AG09319 (cell line): ENCODE measurements at regions not wholly inside any gene's neighbourhood (a gene's known extent, or its start where the extent isn't known, plus 50 kb on each side); places are given as distances from the start of the nearest gene placed in this dataset.
"Not testable (repeated sequence)": the region's sequence is repeated elsewhere in the genome, so short reads cannot be mapped to it uniquely, and the experiment has no call there.

Experiments used
- DNase-seq: peaks from one replicate; pipeline ENCODE4 v3.0.0-alpha.2; 2010; ENCODE audit warnings: low read depth; ENCODE audit errors: extremely low read depth
- TF ChIP-seq, protein P1 (sequence below): IDR thresholded peaks from 2 replicates; pipeline ENCODE4 v1.5.1; 2011; ENCODE audit warnings: low read depth, mild to moderate bottlenecking, inconsistent platforms, low read length, moderate library complexity

DNA sequence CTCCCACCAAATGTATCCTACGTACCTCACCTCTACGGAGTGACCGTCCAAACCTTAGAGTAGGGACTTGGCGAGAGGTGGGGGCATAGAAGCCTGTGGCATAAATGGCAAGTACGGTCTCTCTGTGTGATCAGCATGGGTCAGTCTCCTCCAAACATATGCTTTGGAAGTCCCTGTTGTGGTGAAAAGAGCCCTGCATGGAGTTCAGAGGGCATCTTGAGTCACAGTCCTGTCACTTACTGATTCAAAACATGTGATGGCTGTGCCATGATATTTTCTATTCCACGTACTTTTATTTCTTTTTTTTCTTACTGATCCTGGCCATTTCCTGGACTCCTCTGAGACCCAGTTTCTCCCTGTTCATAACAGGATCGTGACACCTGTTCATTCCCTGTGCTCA, 67.5 kb upstream of the CEP85L start:
- no peak for DNase-seq
- TF ChIP-seq, protein P1, sequence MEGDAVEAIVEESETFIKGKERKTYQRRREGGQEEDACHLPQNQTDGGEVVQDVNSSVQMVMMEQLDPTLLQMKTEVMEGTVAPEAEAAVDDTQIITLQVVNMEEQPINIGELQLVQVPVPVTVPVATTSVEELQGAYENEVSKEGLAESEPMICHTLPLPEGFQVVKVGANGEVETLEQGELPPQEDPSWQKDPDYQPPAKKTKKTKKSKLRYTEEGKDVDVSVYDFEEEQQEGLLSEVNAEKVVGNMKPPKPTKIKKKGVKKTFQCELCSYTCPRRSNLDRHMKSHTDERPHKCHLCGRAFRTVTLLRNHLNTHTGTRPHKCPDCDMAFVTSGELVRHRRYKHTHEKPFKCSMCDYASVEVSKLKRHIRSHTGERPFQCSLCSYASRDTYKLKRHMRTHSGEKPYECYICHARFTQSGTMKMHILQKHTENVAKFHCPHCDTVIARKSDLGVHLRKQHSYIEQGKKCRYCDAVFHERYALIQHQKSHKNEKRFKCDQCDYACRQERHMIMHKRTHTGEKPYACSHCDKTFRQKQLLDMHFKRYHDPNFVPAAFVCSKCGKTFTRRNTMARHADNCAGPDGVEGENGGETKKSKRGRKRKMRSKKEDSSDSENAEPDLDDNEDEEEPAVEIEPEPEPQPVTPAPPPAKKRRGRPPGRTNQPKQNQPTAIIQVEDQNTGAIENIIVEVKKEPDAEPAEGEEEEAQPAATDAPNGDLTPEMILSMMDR, result no peak

DNA sequence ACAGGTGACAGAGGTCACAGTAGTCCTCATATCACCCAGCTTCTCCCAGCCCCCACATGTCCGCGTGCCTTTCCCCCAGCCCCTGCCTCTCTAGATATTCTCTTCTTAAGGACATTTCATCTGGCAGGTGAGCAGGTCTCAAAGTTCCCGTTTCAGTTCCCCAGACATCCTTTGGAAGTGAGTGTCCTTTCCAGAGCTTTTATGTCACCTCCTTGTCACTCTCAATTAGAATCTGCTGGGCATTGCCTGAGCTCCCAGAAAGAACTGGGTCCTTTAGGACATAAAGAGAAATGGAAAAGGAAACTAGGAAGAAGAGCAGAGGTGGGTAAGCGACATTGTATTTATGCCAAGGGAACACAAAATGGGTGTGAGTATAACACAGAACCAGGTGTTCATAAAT, 66.9 kb upstream of the CEP85L start:
- TF ChIP-seq, protein P1, result no peak
- no peak for DNase-seq

DNA sequence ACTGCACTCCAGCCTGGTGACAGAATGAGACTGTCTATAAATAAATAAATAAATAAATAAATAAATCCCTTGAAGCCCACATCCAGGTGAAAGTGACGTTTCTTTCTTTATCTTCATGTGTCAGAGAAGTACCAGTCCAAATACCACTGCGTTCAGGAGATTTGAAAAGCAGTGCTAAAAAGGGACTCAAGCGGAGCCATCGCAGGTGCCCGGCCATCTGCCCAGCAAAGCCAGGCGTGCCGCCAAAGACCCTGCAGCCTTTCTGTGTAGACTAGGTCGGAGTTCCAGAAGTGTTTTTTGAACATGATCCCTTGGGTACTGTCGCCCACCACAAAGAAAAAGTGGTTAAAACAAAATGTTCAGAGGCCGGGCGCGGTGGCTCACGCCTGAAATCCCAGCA, 65.7 kb upstream of the CEP85L start:
- DNase-seq, result no peak
- TF ChIP-seq, protein P1, result no peak

DNA sequence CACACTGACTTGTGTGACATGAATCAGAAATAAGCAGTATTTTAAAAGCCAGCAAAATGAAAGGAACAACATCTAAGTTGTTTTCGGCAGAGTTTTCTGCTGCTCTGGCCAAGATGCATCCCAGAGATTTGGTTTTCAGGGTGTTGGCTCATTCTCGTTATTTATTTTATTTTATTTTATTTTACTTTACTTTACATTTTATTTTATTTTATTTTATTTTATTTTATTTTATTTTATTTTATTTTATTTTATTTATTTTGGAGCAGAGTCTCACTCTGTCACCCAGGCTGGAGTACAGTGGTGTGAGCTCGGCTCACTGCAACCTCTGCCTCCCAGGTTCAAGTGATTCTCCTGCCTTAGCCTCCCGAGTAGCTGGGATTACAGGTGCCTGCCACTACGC, 64.5 kb upstream of the CEP85L start:
- not testable (repeated sequence) for DNase-seq

DNA sequence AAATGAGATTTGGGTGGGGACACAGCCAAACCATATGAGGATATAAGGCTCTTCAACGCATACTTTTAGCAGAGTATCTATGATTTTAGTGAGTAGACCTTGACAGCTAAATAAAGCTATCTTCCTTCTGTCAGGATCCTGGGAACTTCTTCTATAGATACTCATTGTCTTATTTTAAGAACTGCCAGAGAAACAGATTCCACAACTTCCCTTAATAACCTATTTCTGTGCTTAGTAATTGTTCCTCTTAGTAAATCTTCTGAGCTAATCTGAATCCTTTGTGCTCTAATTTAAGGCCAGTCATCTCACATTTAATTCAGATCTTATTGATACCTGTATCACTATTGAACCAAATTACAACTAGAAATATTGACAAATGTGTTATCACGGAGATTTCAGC, 64.0 kb upstream of the CEP85L start:
- DNase-seq, result no peak
- TF ChIP-seq, protein P1, result no peak

DNA sequence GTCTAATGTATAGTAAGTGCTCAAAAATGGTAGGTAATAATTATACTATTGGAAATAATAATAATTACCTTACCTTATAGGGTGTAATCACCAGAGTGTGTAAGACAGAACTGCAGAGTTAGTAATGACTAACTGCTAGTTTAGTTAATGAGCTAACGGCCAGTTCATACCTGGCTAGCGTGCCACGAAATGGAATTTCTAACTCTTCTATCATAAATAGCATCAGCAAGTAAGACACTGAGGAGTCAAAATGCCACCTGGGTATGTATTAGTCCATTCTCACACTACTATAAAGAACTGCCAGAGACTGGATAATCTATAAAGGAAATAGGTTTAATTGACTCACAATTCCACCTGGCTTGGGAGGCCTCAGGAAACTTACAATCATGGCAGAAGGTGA, 63.4 kb upstream of the CEP85L start:
- TF ChIP-seq, protein P1, result no peak
- no peak for DNase-seq

DNA sequence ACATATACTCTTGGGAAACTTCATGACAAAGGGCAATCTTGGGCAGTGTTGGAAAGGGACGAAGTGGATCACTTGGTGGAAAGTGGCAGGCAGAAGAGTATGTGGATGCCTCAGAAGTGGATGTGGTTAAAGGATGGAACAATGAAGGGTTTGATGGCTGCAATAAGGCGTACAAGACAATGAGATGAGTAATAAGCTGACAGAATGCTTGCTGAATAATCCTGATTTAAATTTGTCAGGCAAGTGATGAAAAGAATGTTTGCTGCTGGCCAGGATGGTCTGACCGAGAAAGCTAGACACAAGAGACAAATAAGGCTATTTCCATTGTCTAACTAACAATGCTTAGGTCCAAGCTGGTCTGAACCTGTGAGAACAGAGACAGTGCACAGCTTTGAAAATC, 61.6 kb upstream of the CEP85L start:
- DNase-seq, result no peak
- TF ChIP-seq, protein P1, result no peak

DNA sequence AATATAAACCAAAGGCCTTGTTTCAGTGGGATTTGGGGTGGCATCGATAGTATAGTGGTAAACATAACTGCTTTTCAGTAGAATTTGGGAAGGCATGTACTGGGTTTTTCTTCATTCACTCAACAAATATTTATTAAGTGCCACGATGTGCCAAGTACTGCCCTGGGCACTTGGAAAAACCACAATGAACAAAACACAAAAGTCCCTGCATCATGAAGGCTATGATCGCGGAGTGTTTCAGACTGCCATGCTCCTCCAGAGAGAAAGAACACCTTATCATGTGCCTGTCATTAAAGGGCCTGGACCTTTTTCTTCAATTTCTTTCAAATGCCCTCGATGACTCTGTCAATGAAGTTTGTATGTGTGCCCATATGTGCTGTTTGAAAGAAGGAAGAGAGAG, 59.2 kb upstream of the CEP85L start:
- TF ChIP-seq, protein P1, result no peak
- no peak for DNase-seq
